ENCODE measurements at regions not wholly inside any gene's neighbourhood (a gene's known extent, or its start where the extent isn't known, plus 50 kb on each side); places are given as distances from the start of the nearest gene placed in this dataset.

DNA sequence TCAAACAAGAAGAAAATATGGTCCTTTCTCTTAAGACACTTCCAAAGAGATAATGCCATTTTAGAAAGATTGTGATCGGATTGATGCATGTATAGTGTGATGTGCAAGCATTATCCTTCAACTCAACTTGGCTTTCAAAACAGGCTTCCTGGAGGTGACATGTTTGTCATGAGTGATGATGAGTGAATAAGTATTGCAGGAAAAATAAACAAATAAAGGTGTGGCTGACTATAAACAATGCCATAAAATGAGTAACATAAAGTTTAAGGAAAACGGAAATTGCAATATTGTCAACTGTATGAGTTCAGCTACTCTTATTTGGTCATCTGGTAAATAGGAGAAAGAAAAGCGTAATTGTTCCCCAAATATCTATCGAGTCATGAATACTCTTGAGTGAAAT, 1283.7 kb downstream of the PCDH9 start:
- TF ChIP-seq CTCF (IDR thresholded peaks at IDR 0.05; ENCODE audit: poor library complexity) (no peak), EZH2 (IDR thresholded peaks at IDR 0.05; ENCODE audit: borderline replicate concordance) (no peak), EZH2phosphoT487 (IDR thresholded peaks at IDR 0.05; ENCODE audit: low read depth, severe bottlenecking, unreplicated experiment) (no peak)

Data from hepatocyte (in vitro differentiated cells).